Endothelial cell of umbilical vein (primary cell): ENCODE measurements at regions not wholly inside any gene's neighbourhood (a gene's known extent, or its start where the extent isn't known, plus 50 kb on each side); places are given as distances from the start of the nearest gene placed in this dataset.

Source experiments
- BruUV-seq: library from RNA; stranded (reverse); fragments of 400-500 nt; replicated peaks from 2 replicates; lab custom pipeline; 2021; lab: Mats Ljungman, UMichigan
- CTCF ChIA-PET: fragments of 300-600, 350-600 bp; sonication (Branson Sonifier 250); formaldehyde crosslinking; loops from one replicate; lab custom pipeline; 2021; ENCODE audit warnings: antibody characterized with exemption, inconsistent platforms; lab: Charles Lee
- POLR2A ChIA-PET: fragments of 300-600, 350-600 bp; sonication (Branson Sonifier 250); formaldehyde crosslinking; loops from one replicate; lab custom pipeline; 2021; ENCODE audit warnings: antibody characterized with exemption, inconsistent platforms; lab: Charles Lee
- DNase-seq: peaks from one replicate; pipeline ENCODE4 v3.0.0-alpha.2; 2011; ENCODE audit warnings: low read depth, low spot score
- FAIRE-seq: peaks from 2 replicates; lab custom pipeline; 2011; peaks lifted over from hg19 to GRCh38; lab: Jason Lieb, UNC
- H2AFZ ChIP-seq: 2 replicates; pipeline ENCODE4 v1.6.0; 2012; ENCODE audit warnings: low read depth, low read length, control low read depth, inconsistent platforms
- H3K27ac ChIP-seq: 2 replicates; pipeline ENCODE4 v1.5.1; 2011; ENCODE audit warnings: low read depth, mild to moderate bottlenecking, control low read depth, low read length, moderate library complexity; ENCODE audit not compliant: insufficient read depth
- H3K27me3 ChIP-seq, 2 experiments: 2 replicates each; pipeline versions ENCODE4 v1.6.0 to v1.6.1; 2011; ENCODE audit warnings: low read length in 2 of 2, mixed read lengths in 1 of 2; ENCODE audit not compliant: control insufficient read depth in 2 of 2, insufficient read depth in 2 of 2
- H3K36me3 ChIP-seq, 2 experiments: 2 replicates in 1 of 2; 3 replicates in 1 of 2; pipeline ENCODE4 v1.5.1; 2011; ENCODE audit warnings: low read length in 2 of 2, mild to moderate bottlenecking in 1 of 2, moderate library complexity in 1 of 2; ENCODE audit not compliant: control insufficient read depth in 2 of 2, insufficient read depth in 2 of 2; ENCODE audit errors: extremely low read depth in 1 of 2
- H3K4me1 ChIP-seq: 3 replicates; pipeline ENCODE4 v1.5.1; 2011; ENCODE audit warnings: mild to moderate bottlenecking, low read length; ENCODE audit not compliant: control insufficient read depth, insufficient read depth; ENCODE audit errors: extremely low read depth
- H3K4me2 ChIP-seq: 2 replicates; pipeline ENCODE4 v1.6.1; 2011; ENCODE audit warnings: low read length, control low read depth, mixed read lengths; ENCODE audit not compliant: insufficient read depth
- H3K4me3 ChIP-seq, 3 experiments: fragments of 200-600 bp in 1 of 3; sonication (generic), shearing (Covaris generic) in 1 of 3; replicated peaks in 1 of 3; 2 replicates each; pipeline ENCODE4 v1.5.1; 2011 to 2016; ENCODE audit warnings: control low read depth in 3 of 3, low read length in 3 of 3, mild to moderate bottlenecking in 2 of 3, inconsistent platforms in 1 of 3, low read depth in 1 of 3, moderate library complexity in 1 of 3; ENCODE audit not compliant: insufficient read depth in 1 of 3
- H3K79me2 ChIP-seq: 2 replicates; pipeline ENCODE4 v1.6.0; 2012; ENCODE audit warnings: low read length, inconsistent platforms; ENCODE audit not compliant: control insufficient read depth, insufficient read depth
- H3K9ac ChIP-seq: replicated peaks from 2 replicates; pipeline ENCODE3; 2011; ENCODE audit warnings: low read length, control low read depth; ENCODE audit not compliant: insufficient read depth; ENCODE audit errors: extremely low read depth
- H3K9me1 ChIP-seq: replicated peaks from 3 replicates; pipeline ENCODE4 v1.6.0; 2011; ENCODE audit warnings: mild to moderate bottlenecking, low read length; ENCODE audit not compliant: control insufficient read depth, insufficient read depth; ENCODE audit errors: extremely low read depth
- H3K9me3 ChIP-seq: replicated peaks from 2 replicates; pipeline ENCODE4 v1.5.1; 2012; ENCODE audit warnings: low read length, inconsistent platforms; ENCODE audit not compliant: control insufficient read depth, insufficient read depth
- H4K20me1 ChIP-seq: replicated peaks from 2 replicates; pipeline ENCODE3; 2011; ENCODE audit warnings: mild to moderate bottlenecking, low read length; ENCODE audit not compliant: control insufficient read depth, insufficient read depth; ENCODE audit errors: extremely low read depth
- CTCF ChIP-seq, 2 donors: IDR thresholded peaks; 1 replicate in 1 of 2; 2 replicates in 1 of 2; pipeline ENCODE4 v1.5.1; 2011; ENCODE audit warnings: low read length in 2 of 2, mild to moderate bottlenecking in 2 of 2, moderate library complexity in 2 of 2, control low read depth in 1 of 2, inconsistent platforms in 1 of 2, low read depth in 1 of 2; ENCODE audit not compliant: insufficient read depth in 1 of 2; ENCODE audit errors: extremely low read depth in 1 of 2
- EZH2 ChIP-seq: IDR thresholded peaks from 2 replicates; pipeline ENCODE4 v1.6.1; 2012; ENCODE audit warnings: borderline replicate concordance, low read depth, mild to moderate bottlenecking, moderate library complexity, low read length, inconsistent platforms; ENCODE audit not compliant: severe bottlenecking
- FOS ChIP-seq: IDR thresholded peaks from 2 replicates; pipeline ENCODE4 v1.6.1; 2011; ENCODE audit warnings: mild to moderate bottlenecking, low read length, moderate library complexity, borderline replicate concordance; ENCODE audit not compliant: insufficient read depth
- GATA2 ChIP-seq: IDR thresholded peaks from 2 replicates; pipeline ENCODE4 v1.7.0; 2011; ENCODE audit warnings: low read depth, mild to moderate bottlenecking, moderate library complexity, mixed read lengths, low read length; ENCODE audit not compliant: insufficient read length, insufficient read depth
- JUN ChIP-seq: IDR thresholded peaks from 2 replicates; pipeline ENCODE4 v1.6.1; 2011; ENCODE audit warnings: borderline replicate concordance, low read depth; ENCODE audit not compliant: insufficient read length, insufficient read depth
- MAX ChIP-seq: IDR thresholded peaks from 2 replicates; pipeline ENCODE4 v1.6.1; 2011; ENCODE audit not compliant: insufficient read depth, insufficient read length
- MYC ChIP-seq: IDR thresholded peaks from one replicate; pipeline ENCODE4 v1.6.1; 2011; ENCODE audit warnings: mild to moderate bottlenecking, low read depth, low read length
- POLR2A ChIP-seq: IDR thresholded peaks from 2 replicates; pipeline ENCODE4 v1.6.1; 2012; ENCODE audit warnings: low read depth, mild to moderate bottlenecking, control low read depth, low read length
- POLR2AphosphoS5 ChIP-seq: IDR thresholded peaks from 2 replicates; pipeline ENCODE4 v1.6.1; 2012; ENCODE audit warnings: low read depth, mild to moderate bottlenecking, control low read depth, low read length, moderate library complexity; ENCODE audit not compliant: insufficient read depth
- dilution Hi-C: fragments of 300-500 bp; cut with MboI; formaldehyde crosslinking; loops from one replicate; pipeline ENCODE4 v1.15.0; 2019; ENCODE audit warnings: low sequenced_read_pairs; ENCODE audit not compliant: extremely low pct_ligation_motif_present
- intact Hi-C: fragments of 100-400 bp; cut with micrococcal nuclease; formaldehyde crosslinking; loops from one replicate; pipeline ENCODE4 v1.10.0; 2022

- dilution Hi-C loops (no loop called here), intact Hi-C loops (no loop called here)
- H2AFZ ChIP-seq = no peak overlapping the region
- DNase-seq = no peak
- no peak overlapping the region for H3K4me2 ChIP-seq
- no peaks in the 10 kb centered on the region for H3K9me3 ChIP-seq
- H3K9me1 ChIP-seq = no peaks in the 10 kb centered on the region
- TF ChIP-seq POLR2AphosphoS5 (no peak), MAX (no peak), EZH2 (no peak), CTCF (IDR thresholded peaks at IDR 0.05; ENCODE audit: extremely low read depth in 1 of 2, insufficient read depth in 1 of 2, low read depth in 1 of 2, low read length in 2 of 2) (no peak), POLR2A (no peak), JUN (no peak), GATA2 (no peak), FOS (no peak), MYC (no peak)
- POLR2A ChIA-PET = no interaction called here
- H3K4me3 ChIP-seq = no peak overlapping the region
- CTCF ChIA-PET = no interaction called here
- H4K20me1 ChIP-seq = no peaks in the 10 kb centered on the region
- no peaks in the 10 kb centered on the region for H3K36me3 ChIP-seq
- FAIRE-seq = no peak
- H3K79me2 ChIP-seq = no peaks in the 10 kb centered on the region
- H3K27me3 ChIP-seq = no peaks in the 10 kb centered on the region
- no peaks in the 10 kb centered on the region for H3K4me1 ChIP-seq
- H3K27ac ChIP-seq = no peak overlapping the region
- no TSS peak for BruUV-seq
- no peak overlapping the region for H3K9ac ChIP-seq
Observed at GRCh38 chr22:47231759-47232158, 469.3 kb downstream of the TBC1D22A start.
